Hypothalamus (tissue), 51 donors: ENCODE measurements at regions not wholly inside any gene's neighbourhood (a gene's known extent, or its start where the extent isn't known, plus 50 kb on each side); places are given as distances from the start of the nearest gene placed in this dataset.
"Not testable (repeated sequence)": the region's sequence is repeated elsewhere in the genome, so short reads cannot be mapped to it uniquely, and the experiment has no call there.

ENCODE experiments used
- DNase-seq, 51 donors: peaks; one replicate each; lab custom pipeline; 2025; lab: John Stamatoyannopoulos, UW

DNA sequence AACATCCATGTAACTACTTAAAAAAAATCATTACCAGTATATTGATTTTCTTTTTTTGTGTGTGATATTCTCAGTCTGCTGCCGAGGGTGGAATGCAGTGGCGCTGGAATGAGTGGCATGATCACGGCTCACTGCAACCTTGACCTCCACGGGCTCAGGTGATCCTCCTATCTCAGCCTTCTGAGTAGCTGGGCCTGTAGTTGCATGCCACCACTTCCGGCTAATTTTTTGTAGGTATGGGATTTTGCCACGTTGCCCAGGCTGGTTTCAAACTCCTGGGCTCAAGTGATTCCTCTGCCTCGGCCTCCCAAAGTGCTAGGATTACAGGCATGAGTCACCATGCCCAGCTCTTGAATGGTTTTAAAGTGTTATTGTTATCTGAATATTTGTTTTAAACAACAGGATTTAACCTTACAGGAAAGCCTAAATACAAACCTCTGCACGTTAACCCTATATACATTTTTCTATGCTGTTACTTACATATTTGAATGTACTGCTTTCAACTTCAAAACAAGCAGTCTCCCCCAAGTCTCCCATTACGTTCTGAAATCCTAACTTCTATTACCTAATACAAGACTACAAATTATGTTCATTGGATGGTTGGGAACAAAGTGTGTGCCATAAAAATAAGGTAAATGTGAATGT lies 61.7 kb downstream of the KPNA2 start:
- no peak for DNase-seq

DNA sequence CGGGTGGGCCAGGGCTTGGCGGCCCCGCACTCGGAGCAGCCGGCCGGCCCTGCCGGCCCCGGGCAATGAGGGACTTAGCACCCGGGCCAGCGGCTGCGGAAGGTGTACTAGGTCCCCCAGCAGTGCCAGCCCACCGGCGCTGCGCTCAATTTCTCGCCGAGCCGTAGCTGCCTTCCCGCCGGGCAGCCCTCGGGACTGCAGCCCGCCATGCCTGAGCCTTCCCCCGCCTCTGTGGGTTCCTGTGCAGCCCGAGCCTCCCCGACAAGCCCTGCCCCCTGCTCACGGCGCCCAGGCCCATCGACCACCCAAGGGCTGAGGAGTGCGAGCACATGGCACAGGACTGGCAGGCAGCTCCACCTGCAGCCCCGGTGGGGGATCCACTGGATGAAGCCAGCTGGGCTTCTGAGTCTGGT lies 63.8 kb downstream of the KPNA2 start:
- not testable (repeated sequence) for DNase-seq

DNA sequence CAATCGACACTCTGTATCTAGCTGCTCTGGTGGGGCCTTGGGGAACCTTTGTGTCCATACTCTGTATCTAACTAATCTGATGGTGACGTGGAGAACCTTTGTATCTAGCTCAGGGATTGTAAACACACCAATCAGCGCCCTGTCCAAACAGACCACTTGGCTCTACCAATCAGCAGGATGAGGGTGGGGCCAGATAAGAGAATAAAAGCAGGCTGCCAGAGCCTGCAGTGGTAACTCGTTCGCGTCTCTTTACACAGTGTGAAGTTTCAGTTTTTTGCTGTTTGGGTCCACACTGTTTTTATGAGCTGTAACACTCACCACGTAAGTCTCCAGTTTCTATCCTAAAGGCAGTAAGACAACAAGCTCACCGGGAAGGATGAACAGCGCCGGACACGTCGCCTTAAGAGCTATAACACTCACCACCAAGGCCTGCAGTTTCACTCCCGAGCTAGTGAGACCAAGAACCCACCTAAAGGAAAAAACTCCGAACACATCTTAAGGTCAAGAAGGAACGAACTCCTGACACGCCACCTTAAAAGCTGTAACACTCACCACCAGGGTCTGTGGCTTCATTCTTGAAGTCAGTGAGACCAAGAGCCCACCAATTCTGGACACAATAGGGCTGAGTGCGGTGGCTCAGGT lies 64.6 kb downstream of the KPNA2 start:
- no peak for DNase-seq

DNA sequence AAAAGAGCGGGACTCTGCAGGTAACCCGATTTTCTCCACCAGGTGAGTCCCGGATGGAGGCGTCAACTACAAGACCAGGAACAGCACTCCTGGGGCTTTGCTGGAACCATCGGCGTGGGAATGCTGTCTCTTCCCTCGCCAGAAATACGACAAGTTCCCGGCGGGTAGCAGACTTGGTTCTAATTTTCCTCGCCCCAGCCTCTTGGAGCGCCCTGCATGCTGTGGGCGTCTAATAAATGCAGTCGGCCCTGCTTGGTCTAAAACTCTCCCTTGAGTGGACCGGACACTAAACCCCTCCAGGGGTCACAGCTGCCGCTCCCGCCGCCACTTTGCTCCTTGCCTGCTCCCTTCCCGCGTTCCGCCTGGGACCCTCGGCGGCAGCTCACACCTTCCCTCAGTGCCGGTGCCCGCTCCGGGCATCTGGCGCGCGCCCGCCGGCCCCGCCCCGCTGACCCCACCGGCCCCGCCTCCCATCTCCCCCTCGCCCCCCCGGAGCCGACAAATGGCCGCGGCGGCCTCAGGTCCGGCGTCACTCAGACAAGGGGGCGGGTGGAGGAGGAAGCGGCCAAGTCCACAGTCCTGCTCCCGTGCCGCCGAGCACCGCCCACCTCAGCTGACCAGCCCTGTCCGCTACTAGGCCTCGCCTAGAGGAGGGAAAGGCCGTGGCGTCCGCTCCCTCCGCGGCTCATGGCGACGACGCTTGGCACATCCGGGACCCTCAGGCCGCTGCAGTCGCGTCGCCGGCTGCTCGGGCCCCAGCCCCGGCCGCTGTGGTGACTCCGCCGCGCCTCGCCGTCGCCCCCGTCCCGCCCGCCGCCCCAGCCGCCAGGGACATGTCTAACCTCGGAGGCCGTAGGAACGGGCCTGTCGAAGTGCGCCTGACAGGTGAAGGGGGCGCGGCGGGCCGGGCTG lies 65.8 kb downstream of the KPNA2 start:
- DNase-seq: peak; percentile 5 to 94 (median 82)

GRCh38 chr17:68101987-68102314 lies 66.4 kb downstream of the KPNA2 start:
- peak in 6 of 51 donors; percentile 35 to 72 (median 50) for DNase-seq

- peak in 10 of 51 donors; percentile 3 to 59 (median 30) for DNase-seq
Measured at GRCh38 chr17:68102318-68102758, 66.8 kb downstream of the KPNA2 start.

- no peak for DNase-seq
Measured at GRCh38 chr17:68103148-68103547, 67.6 kb downstream of the KPNA2 start.

DNA sequence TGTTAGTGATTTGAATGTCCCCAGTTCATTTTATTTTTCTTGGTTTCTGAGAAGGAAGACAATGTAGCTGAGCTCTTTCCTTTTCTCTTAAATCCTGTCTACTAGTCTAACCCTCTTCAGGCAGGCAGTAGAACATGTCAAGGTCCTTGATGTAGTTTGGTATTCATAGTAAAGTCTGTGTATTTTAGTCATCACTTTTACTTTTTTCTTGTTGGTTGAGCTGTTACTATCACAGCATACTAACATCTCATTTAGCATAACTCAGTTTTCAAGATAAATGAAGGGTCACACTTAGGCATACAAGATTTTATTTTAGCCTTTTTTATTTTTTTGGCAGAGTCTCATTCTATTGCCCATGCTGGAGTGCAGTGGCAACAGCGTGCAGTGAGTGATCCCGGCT lies 70.5 kb downstream of the KPNA2 start:
- no peak for DNase-seq

DNA sequence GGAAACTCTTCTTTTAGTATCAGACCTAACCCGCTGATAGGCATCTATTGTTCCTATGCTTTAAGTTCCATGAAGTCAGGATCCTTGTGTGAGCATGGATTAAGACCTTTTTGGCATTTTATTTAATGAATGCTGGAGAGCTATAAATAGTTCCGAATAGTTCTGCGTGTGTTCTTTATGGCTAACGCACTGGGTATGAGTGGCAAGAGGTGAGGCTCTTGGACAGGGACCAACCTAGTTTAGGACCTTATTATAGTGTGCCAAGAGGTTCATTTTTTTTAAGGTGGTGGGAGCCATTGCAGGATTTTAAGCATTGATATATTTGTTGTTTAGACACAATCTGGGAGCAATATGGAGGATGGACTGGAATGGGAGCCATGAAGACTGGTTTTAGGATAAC lies 71.8 kb downstream of the KPNA2 start:
- DNase-seq: no peak

DNA sequence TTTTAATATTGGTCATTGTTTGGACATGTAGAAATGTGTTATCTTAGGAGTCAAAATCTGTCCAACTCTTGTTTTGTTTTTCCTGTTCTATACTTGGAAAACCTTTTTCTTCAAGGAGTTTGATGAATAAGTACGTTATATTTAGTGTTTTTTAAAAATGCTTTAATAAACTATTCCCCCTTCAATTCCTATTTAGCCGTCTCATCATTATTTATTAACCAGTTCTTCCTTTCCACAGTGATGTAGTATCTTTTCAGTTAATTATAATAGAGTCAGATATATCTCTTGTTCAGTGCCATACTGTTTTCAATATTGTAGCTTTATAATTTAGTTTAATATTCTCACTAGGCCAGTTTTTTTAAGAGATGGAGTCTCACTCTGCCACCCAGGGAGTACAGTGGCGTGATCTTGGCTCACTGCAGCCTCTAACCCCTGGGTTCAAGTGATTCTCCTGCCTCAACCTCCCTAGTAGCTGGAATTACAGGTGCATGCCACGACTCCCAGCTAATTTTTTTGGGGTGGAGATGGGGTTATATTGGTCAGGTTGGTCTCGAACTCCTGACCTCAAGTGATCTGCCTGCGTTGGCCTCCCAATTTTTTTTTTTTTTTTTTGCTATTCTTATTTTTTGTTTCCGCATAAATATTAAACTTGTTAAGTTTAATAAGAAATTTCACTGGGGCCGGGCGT lies 72.9 kb downstream of the KPNA2 start:
- no peak for DNase-seq

DNA sequence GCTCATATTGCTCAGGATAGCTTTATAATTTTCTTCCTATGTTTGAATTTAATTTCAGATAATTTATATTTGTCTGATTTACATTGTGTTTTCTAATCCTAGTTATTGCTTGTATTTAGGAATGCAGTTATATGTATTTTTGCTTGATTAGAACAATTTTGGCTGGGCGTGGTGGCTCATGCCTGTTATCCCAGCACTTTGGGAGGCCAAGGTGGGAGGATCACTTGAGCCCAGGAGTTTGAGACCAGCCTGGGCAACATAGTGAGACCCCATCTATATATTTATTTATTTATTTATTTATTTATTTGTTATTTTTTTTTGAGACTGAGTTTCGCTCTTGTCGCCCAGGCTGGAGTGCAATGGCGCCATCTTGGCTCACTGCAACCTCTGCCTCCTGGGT lies 73.9 kb downstream of the KPNA2 start:
- DNase-seq: not testable (repeated sequence)

GRCh38 chr17:68116211-68116610 lies 80.7 kb downstream of the KPNA2 start:
- DNase-seq: not testable (repeated sequence)

DNA sequence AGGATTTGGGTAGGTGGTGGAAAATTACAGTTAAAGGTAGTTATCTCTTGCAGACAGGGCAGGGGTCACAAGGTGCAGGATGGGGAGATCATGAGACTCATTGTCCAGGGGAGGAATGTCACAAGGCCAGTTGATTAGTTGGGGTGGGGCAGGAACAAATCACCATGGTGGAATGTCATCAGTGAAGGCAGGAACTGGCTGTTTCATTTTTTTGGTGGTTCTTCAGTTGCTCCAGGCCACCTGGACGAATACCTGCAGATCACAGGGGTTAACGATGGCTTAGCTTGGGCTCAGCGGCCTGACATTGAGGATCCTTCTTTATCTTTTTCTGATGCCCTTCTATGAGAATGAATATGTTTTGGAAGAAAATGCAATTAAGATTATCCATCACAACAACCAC lies 87.1 kb downstream of the KPNA2 start:
- DNase-seq: no peak

GRCh38 chr17:68125111-68125870 lies 89.8 kb downstream of the KPNA2 start:
- DNase-seq: no peak

DNA sequence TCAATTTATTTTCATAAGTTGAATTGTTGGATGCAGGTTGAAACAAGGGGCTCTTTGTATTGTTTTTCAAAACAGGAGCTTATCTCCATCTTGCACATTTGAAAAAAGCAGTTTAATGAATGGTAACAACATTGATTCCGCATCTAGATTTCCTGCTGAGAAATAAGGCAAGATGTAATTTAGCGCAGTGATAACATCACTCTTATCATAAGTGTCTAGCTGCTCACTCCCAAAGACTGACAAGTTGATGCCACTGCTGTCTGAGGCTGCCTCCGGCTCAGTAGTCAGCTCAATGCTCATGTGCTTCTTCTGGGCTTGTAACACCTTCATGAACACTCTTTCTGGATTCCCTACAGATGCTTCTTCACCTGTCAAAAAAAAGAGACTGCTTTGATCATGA lies 92.4 kb downstream of the KPNA2 start:
- DNase-seq: no peak

GRCh38 chr17:68131456-68131855 lies 95.9 kb downstream of the KPNA2 start:
- no peak for DNase-seq

DNA sequence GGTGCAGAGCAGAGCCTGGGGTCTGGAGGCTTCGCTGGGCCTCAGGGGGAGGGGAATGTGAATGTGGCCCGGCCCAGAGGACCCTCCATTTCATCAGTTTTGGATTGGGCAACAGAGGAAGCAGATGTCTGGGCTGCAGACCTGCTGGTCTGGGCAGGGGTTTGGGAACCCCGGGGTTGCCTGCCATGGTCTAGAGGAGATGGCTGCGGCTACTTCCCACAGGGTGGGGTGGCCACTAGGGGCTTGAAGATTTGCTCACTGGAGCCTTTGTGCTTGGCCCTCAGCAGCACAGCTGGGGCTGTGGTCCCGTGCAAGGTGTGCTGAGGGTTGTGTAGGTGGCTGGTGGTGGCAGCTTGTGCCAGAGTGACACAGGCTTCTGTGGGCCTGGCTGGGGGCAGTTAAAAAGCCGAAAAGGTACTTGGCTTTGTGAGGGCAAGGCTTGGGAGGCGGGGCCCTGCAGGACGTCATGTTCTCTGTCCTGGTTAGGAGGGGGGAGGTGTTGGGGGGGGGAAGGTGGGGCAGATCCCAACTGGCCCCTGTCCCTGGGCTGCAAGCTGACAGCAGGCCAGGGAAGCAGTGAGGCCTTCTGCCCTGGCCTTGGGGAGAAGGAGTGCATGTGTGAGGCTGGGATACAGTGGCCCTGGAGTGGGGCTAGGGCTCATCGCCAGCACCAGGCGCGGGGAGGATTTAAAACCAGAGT lies 98.0 kb downstream of the KPNA2 start:
- no peak for DNase-seq

DNA sequence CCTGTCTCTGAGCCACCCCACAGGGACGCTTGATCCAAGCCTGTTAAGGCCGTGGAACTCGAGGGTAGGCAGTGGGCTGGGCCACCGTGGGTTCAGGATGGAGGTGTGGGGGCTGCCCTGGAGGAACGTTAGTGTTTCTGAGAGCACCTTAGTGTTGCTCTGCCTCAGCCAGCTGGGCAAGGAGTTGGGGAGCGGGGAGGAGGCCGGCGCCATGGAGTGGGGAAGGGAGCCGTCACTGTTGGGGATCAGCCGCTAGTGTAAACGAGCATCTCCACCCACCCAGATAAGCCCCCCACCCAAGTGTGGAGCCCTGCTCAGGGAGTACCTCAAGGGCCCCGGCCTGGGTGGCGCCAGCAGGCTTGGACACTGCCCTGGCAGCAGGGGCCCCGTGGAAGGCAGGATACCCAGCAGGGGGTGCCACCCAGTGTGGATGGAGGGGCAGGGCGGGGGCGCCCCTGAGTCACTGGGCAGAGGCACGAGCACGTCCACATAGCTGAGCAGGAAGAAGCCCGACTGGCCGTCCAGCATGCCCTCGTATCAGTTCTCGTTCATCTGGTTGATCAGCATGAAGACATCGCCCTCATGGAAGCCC lies 98.6 kb downstream of the KPNA2 start:
- no peak for DNase-seq

- DNase-seq: no peak
Measured at GRCh38 chr17:68134731-68135130, 99.2 kb downstream of the KPNA2 start.
